ENCODE measurements at regions not wholly inside any gene's neighbourhood (a gene's known extent, or its start where the extent isn't known, plus 50 kb on each side); places are given as distances from the start of the nearest gene placed in this dataset.
"Not testable (repeated sequence)": the region's sequence is repeated elsewhere in the genome, so short reads cannot be mapped to it uniquely, and the experiment has no call there.

DNA sequence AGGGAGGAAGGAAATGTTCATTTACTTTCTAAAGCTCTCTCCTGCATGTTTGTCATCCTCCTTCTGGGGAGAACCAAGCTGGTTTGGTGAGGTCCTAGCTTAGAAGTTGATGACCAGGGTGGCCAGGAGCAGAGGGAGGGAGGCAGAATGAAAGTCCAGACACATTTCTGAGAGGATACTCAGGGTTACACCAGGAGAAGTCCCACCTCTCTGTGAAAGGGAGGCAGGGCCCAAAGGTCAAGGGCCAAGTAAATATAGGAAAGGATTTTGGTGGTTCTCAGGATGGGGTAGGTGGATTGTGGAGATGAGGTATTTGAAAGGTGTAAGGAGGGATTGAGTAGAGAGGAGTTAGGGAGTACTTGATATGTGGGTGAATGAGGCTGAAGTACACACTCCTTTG, 58.0 kb upstream of the FBXO11 start:
- no peak for DNase-seq (ENCODE audit: low read depth)

DNA sequence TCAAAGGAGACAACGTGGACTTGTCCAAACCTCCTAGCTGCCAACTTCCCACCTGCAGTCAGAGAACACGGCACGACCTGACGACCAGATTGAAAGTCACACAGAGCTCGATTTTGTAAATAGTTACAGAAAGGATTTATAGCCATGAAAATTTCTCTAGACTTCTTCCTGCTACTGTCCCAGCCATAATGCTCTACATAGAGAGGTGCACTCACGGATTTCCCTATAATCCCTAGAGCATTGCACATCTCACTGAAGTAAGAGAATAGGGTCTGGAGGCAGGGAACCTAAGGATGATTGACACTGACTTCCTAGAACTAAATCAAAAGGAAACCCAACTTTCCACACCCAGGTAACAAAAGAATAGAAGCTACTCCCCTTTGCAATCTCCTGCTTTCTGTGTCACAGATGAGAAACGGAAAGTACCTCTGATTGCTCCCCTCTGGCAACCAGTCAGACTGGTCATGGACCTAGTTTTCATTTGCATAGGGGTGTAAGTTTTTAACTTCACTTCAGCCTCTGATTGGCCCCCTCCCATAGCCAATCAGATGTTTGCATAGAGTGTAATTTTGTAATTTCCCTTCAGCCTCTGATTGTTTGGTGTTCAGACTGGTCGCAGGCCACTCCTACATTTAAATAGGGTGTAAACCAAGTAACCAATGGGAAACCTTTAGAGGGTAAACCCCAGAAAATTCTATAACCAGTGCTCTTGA, 58.6 kb upstream of the FBXO11 start:
- no peak for DNase-seq (ENCODE audit: low read depth)

DNA sequence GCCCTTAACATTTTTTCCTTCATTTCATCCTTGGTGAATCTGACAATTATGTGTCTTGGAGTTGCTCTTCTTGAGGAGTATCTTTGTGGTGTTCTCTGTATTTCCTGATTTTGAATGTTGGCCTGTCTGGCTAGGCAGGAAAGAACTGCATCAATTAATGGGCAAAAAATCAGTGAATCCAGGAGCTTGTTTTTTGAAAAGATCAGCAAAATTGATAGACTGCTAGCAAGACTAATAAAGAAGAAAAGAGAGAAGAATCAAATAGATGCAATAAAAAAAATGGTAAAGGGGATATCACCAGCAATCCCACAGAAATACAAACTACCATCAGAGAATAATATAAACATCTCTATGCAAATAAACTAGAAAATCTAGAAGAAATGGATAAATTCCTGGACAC, 70.4 kb upstream of the FBXO11 start:
- DNase-seq (ENCODE audit: low read depth): not testable (repeated sequence)

DNA sequence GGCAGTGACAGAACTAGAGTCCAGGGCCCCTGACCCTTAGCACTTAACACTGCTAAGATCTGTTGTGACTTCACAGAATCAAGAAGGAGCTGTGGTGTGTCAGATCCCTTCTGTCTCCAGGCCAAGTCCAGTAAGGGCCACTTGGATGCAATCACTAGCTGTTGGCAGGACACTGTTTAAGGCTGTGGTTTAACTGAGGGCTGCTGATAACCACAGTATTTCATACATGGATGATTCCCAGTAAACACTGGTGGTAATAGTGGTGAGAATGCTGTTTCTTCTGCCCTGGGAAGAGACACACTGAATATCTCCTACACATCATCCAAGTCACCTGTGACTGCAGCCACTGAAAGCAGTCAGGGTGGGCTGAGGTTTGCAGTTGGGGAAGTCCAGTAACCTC, 77.7 kb upstream of the FBXO11 start:
- no peak for DNase-seq (ENCODE audit: low read depth)

DNA sequence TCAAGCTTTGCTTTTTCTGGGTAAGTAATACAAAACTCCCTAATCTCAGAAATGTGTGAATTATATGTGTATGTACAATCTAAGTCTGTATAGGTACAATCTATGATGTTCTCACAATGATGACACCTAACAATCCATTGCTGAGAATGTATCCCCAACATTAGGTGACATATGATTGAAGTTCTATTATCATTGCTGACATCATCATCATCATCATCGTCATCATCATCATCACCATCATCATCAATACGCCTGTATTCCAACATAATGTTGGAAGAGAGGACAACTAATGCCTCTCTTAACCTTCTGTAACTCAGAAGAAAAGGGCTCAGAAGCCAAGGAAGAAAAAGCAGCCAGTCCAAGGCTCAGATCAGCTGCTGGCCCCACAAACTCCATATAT, 84.2 kb upstream of the FBXO11 start:
- DNase-seq (ENCODE audit: low read depth): no peak

DNA sequence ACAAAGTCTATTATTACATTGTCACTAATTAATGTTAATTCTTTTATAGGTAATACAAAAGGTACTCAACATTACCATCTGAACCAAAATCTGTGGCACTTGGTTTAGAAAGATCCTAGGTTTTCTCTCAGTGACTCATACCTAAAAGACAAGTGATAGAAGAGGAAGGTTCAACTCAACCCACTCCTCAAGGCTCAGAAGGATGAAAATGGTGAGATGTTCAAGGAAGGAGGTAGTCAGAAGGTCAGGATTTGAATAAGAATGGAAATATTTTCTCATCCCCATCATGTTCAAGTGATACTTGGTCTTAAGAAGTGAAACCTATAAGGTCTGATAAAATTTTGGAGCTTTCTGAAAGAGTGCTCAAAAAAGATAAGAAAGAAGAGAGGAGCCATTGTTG, 86.4 kb upstream of the FBXO11 start:
- DNase-seq (ENCODE audit: low read depth): no peak

DNA sequence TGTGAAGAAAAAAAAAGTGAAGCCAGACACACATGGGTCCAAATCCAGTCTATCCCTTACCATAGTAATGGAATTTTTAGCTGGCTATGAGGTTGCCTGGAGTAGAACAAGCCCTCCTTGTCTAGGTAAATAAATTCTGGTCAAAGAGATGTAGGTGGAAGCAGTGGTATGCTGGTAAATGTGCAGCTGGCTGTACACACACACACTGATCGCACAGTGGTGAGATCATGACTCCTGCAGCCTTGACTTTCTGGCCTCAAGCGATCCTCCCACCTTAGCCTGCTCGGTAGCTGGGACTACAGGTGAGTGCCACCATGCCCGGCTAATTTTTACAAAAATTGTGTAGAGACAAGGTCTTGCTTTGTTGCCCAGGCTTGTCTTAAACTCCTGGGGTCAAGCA, 90.5 kb upstream of the FBXO11 start:
- DNase-seq (ENCODE audit: low read depth): no peak

DNA sequence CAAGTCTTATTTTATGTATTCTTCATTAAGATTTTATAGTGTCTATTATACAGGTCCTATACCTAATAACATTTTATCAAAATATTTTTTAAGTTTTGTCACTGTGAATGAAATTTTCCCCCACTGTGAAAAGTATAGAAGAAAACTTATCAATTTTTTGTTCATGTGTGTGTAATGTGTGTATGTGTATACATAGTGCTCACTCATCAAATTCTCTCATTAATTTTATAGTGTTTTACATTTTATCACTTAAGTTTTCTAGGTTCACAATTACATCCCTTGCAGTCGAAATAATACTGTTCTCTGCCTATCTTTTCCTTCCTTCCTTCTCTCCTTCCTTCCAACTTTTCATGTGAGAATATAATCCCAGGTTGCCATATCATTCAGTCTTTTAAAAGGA, 93.2 kb upstream of the FBXO11 start:
- DNase-seq (ENCODE audit: low read depth): no peak

DNA sequence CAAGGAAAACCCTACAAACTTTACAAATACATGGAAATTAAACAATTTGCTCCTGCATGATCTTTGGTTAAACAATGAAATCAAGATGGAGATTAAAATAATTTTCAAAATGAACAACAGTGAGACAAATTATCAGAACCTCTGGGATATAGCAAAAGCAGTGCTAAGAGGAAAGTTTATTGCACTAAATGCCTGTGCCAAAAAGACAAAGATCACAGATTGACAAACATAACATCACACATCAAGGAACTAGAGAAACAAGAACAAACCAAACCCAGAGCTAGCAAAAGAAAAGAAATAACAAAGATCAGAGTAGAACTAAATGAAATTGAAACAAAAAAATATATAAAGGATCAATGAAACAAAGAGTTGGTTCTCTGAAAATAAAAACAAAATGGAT, 95.2 kb upstream of the FBXO11 start:
- no peak for DNase-seq (ENCODE audit: low read depth)

DNA sequence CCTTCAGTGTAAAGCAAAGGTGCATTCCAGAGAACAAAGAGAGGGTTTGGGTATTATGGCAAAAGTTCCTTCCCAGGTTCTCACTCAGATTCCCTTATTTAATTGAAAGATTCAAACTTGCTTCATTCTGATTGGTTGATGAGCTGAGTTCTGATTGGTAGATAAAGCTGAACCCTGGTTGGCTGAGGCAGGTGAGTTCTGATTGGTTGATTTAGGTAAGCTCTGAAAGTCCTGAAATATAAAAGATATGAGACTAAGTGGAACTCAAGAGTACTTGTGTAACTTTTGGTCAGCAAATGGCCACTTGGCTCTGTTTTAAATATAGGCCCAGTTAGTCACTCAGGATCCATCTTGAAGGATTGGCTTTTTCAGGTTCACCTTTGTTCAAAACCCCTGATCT, 99.8 kb upstream of the FBXO11 start:
- no peak for DNase-seq (ENCODE audit: low read depth)

DNA sequence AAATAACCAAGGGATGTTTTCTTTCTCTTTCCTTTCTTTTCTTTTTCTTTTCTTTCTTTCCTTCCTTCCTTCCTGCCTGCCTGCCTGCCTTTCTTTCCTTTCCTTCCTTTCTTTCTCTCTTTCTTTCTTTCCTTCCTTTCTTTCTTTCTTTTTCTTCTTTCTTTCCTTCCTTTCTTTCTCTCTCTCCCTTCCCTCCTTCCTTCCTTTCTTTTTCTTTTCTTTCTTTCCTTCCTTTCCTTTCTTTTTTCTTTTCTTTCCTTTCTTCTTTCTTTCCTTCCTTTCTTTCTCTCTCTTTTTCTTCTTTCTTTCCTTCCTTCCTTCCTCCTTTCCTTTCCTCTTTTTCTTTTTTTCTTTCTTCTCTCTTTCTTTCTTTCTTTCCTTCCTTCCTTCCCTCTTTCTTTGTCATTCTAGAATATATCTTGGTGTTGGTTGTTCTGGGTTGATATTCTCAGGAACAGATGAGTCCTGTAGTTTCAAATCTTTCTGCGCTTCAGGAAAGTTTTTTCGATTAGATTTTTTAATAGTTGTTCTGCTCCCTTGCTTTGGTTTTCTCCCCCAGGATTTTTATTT, 101.5 kb upstream of the FBXO11 start:
- DNase-seq (ENCODE audit: low read depth): no peak

DNA sequence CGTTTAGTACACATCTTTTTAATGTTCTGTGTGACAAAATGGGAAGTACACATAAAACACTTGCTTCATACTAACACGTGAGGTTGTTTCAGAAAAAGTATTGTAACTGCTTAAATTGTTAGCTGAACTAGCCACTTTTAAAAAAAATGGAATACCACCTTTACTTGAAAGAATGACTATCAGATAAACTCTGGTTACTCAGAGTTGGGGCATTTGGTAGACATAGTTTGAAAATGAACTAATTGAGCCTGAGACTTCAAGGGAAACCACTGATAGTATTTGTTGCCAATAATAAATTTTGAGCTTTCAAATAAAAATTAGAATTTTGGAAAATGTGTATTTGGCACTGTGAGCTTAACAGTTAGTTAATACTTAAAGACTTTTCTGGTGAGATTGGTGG, 103.0 kb upstream of the FBXO11 start:
- no peak for DNase-seq (ENCODE audit: low read depth)

DNA sequence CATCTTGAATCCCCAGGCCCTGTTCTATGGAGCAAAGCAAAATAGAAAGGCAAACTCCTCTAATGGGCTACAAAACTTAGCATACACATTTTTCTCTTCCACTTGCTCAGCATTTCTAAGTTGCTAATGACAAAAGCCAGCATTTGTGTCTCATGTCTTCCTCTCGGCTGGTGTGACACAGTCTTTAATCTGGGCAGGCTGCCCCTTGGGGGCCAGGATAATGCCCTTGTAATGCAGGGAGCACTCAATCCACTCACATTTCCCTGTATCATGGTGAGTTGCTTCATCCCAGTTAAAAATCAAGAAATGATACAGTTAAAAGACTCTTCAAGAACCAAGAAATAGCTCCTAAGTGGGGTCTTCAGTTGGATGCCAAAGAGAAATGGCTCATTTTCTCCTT, 109.1 kb upstream of the FBXO11 start:
- DNase-seq (ENCODE audit: low read depth): no peak

DNA sequence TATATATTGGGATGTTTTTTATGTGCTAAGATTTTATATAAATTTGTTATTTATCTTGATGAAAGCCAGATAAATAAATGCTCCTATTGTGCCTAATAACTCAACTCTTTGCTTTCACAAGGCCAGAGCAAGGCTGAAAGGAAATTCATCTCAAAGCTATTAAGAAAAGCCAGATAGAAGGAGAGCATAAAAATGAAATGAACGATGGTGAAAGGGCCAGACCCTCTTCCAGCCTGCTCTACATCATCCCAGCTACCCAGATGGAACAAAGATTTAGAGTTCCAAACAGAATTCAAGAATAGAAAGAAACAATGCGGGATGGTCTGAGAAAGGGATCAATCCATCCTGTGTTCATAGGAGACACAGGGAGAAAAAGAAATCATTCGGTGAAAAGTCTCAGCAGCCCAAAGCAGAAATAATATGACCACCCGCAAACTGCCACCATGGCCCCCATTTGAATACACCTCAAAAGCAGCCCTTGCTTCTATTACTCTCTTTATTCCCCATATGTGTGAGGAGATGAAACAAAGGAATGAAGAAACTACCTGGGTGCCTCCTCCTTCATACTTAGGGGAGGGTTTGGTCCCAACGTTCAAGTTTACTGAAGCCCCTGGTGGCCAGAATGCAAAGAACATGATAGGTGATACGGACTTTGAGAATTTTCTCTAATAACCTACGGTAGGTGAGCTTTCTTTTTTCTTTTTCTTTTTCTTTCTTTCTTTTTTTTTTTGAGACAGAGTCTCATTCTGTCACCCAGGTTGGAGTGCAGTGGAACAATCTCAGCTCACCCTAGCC, 110.1 kb upstream of the FBXO11 start:
- DNase-seq (ENCODE audit: low read depth): no peak

DNA sequence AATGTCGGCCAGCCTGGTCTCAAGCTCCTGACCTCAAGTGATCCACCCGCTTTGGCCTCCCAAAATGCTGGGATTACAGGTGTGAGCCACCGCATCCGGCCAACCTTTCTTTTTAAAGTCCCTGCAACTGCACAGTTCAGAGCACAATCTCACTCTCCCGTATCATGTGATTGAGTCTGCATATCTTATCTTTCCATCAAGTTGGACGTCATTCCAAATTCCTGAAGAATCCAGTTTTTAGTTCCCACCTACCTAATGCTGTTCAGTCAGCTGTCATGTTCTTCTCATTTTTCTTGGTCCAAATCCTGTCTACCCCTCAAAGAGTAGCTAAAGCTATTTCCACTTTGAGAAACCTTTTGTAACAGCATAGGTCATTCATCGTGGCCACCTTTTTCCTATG, 110.8 kb upstream of the FBXO11 start:
- DNase-seq (ENCODE audit: low read depth): no peak

DNA sequence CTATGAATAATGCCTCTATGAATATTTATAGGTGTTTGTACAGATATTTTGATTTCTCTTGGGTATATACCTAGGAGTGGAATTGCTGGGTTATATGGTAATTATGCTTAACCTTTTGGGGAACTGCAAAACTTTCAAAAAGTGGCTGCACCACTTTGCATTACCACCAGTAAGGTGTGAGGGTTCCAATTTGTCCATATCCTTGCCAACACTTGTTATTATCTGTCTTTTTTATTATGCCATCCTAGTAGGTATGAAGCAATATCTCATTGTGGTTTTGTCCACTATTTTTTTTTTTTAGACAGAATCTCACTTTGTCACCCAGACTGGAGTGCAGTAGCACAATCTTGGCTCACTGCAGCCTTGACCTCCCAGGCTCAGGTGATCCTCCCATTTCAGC, 112.2 kb upstream of the FBXO11 start:
- no peak for DNase-seq (ENCODE audit: low read depth)

DNA sequence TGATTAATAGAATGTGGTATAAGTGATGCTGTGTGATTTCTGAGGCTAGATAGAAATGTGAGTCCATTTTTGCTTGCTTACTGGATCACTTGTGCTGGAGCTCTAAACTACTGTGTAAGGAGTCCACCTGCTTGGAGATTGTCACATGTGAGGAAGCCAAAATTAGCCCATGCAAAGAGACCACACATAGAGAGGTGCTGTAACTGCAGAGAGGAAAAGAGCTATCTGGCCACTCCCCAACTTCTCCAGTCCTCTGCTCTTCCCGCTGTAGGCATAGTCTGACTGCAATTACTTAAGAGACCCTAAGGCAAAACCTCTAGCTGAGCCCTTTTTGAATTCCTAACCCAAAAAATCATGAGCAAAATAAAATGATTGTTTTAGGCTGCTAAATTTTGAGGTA, 120.6 kb upstream of the FBXO11 start:
- DNase-seq (ENCODE audit: low read depth): no peak

DNA sequence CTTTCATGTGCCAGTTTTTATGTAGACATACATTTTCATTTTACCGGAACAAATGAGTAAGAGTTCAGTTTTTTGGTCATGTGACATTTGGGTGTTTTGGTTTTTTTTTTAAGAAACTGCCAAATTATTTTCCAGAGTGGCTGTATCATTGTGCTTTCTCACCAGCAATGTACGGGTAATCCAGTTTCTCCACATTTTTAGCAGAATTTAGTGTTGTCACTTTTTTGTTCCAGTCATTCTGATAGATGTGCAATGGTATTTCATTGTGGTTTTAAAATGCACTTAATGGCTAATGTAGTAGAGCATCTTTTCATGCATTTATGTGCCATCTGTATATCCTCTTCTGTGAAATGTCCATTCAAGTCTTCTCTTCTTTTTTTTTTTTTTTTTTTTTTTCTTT, 126.5 kb upstream of the FBXO11 start:
- no peak for DNase-seq (ENCODE audit: low read depth)

DNA sequence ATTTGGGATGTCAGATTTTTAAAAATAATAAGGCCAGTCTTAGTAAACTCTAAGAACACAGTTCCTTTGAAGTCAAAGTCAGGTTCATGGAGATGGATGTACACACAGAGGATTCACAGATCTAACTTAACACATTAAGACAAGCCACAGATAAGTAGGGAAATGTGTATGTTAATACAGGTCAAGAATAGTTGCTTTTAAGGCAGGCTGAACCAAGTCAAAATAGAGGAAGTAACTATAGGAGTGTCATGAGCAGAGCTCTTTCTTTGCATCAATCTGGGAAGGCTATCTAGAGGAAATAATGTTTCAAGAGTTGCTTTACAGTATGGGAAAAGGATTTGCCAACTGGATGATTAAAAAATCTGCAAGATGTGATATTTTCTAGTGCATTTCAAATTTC, 128.0 kb upstream of the FBXO11 start:
- DNase-seq (ENCODE audit: low read depth): no peak

DNA sequence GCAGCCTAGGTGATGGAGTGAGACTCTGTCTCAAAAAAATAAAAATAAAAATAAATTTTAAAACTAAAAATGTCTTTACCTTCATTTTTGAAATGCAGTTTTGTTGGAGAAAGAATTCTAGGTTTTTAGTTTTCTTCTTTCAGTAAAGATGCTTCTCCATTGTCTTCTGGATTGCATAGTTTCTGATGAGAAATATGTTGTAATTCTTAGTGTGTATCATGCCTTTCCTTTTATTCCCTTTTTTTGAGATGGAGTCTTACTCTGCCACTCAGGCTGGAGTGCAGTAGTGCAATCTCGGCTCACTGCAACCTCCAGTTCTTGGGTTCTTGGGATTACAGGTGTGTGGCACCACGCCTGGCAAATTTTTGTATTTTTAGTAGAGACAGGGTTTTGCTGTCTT, 130.0 kb upstream of the FBXO11 start:
- DNase-seq (ENCODE audit: low read depth): no peak

DNA sequence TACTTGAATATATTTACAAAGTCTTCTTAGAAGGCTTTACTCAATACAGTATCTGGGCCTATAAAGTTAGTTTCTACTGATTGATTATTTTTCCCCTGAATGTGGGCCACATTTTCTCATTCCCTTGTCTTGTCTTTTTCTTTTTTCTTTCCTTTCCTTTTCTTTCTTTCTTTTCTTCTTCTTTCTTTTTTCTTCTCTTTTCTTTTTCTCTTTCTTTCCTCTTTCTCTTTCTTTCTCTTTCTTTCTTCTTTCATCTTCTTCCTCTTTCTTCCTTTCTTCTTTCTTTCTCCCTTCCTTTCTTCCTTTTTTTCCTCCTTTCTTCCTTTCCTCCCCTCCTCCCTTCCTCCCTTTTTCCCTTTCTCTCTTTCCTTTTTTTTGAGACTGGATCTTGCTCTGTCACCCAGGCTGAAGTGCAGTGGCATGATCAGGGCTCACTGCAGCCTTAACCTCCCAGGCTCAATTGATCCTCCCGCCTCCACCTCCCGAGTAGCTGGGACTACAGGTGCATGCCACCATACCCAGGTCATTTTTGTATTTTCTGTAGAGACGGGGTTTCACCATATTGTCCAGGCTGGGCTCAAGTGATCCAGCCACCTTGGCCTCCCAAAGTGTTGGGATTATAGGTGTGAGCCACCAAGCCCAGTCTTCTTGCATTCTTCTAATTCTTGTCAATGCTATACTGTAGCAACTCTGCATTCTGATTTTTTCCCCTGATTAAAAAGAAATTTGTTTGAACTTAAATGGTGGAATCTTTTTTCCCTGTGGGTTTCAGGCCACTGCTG, 133.1 kb upstream of the FBXO11 start:
- DNase-seq (ENCODE audit: low read depth): no peak

DNA sequence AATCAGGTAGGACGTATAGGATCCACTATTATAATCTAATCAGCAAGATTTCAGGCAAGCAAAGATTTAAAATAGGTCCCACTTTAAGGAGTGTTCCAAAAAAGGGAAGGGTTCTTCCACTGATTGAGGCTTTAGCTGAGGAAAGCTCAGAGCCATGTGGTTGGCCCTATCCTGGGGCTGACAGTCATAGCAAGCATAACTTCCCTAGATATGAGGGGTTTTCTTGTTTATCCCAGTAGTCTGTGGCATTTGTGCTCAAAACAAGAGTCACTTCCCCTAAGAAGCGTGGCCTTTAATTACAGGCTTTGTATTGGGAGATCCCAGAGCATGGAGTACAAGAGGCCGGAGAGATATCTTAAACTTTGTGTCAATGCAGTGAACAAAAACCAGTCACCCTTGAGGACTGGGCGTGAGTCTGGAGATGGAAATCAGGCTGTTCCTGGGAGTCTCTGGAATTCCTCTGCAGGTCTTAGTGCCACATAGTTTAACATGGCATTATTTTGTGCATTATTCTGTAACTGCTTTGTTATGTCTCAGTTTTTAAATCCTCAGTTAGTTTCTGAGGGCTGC, 136.9 kb upstream of the FBXO11 start:
- no peak for DNase-seq (ENCODE audit: low read depth)
